K562 (cell line): ENCODE measurements at regions not wholly inside any gene's neighbourhood (a gene's known extent, or its start where the extent isn't known, plus 50 kb on each side); places are given as distances from the start of the nearest gene placed in this dataset.

Experiments used
- ATAC-seq: fragments of 200-7000 bp; cut with Tn5 transposase; 3 replicates; pipeline ENCODE4 v1.9.1; 2020; ENCODE audit warnings: moderate library complexity
- BruUV-seq: library from RNA; stranded (reverse); fragments of 400-500 nt; replicated peaks from 2 replicates; lab custom pipeline; 2021; lab: Mats Ljungman, UMichigan
- CTCF ChIA-PET: fragments of 300-600 bp; formaldehyde crosslinking; extraction: SDS; loops from one replicate; lab custom pipeline; 2021; ENCODE audit warnings: low intra/inter-chr PET ratio; lab: Yijun Ruan, JAX
- POLR2A ChIA-PET: fragments of 300-600, 350-650 bp; sonication (Branson Sonifier 250); formaldehyde crosslinking; extraction: SDS; loops from one replicate; lab custom pipeline; 2021; ENCODE audit warnings: antibody characterized with exemption, inconsistent platforms; lab: Yijun Ruan, JAX
- DNase-seq, 4 experiments: peaks; one replicate each; pipeline versions ENCODE4 v3.0.0 to v3.0.0-alpha.2; 2011 to 2018; ENCODE audit warnings: low spot score in 3 of 4, mixed read lengths in 3 of 4; ENCODE audit errors: extremely low read depth in 1 of 4
- FAIRE-seq: peaks from 2 replicates; lab custom pipeline; 2011; peaks lifted over from hg19 to GRCh38; lab: Jason Lieb, UNC
- H2AFZ ChIP-seq: 2 replicates; pipeline ENCODE4 v1.6.0; 2011; ENCODE audit warnings: low read depth, low read length, control low read depth, inconsistent platforms
- H3K27ac ChIP-seq: fragments of 200-600 bp; 3 replicates; pipeline ENCODE4 v1.8.0; 2011; ENCODE audit warnings: low read depth, mild to moderate bottlenecking, control low read depth, inconsistent platforms, low read length, moderate library complexity, mixed read lengths; ENCODE audit errors: extremely low read depth
- H3K27me3 ChIP-seq, 2 experiments: fragments of 300-600 bp in 1 of 2; 2 replicates in 1 of 2; 3 replicates in 1 of 2; pipeline versions ENCODE4 v1.6.0 to v1.8.0; 2011; ENCODE audit warnings: inconsistent platforms in 2 of 2, low read length in 2 of 2, mild to moderate bottlenecking in 1 of 2, mixed read lengths in 1 of 2, moderate library complexity in 1 of 2; ENCODE audit not compliant: control insufficient read depth in 2 of 2, insufficient read depth in 2 of 2
- H3K36me3 ChIP-seq: fragments of 300-600 bp; 3 replicates; pipeline ENCODE4 v1.8.0; 2011; ENCODE audit warnings: mild to moderate bottlenecking, low read length, inconsistent platforms; ENCODE audit not compliant: control insufficient read depth, insufficient read depth
- H3K4me1 ChIP-seq, 2 experiments: fragments of 200-600 bp in 1 of 2; replicated peaks in 1 of 2; 2 replicates in 1 of 2; 3 replicates in 1 of 2; pipeline versions ENCODE4 v1.5.1 to v1.8.0; 2011; ENCODE audit warnings: inconsistent platforms in 2 of 2, low read length in 2 of 2, mild to moderate bottlenecking in 1 of 2, mixed read lengths in 1 of 2, moderate library complexity in 1 of 2; ENCODE audit not compliant: control insufficient read depth in 2 of 2, insufficient read depth in 2 of 2
- H3K4me2 ChIP-seq: 2 replicates; pipeline ENCODE4 v1.6.1; 2011; ENCODE audit warnings: low read length, control low read depth, inconsistent platforms, mixed read lengths; ENCODE audit not compliant: insufficient read depth
- H3K4me3 ChIP-seq: fragments of 200-600 bp; sonication (generic), shearing (Covaris generic); 2 replicates; pipeline ENCODE4 v1.5.1; 2016; ENCODE audit warnings: control low read depth, inconsistent platforms
- H3K79me2 ChIP-seq: fragments of 200-600 bp; 3 replicates; pipeline ENCODE4 v1.8.0; 2011; ENCODE audit warnings: low read length, inconsistent platforms; ENCODE audit not compliant: control insufficient read depth, insufficient read depth
- H3K9ac ChIP-seq, 2 experiments: 2 replicates each; pipeline versions ENCODE4 v1.6.0 to v1.6.1; 2011; ENCODE audit warnings: low read depth in 2 of 2, low read length in 2 of 2, control low read depth in 1 of 2, inconsistent platforms in 1 of 2, mild to moderate bottlenecking in 1 of 2, mixed read lengths in 1 of 2; ENCODE audit not compliant: insufficient read depth in 1 of 2
- H3K9me1 ChIP-seq: one replicate; pipeline ENCODE4 v1.6.0; 2011; ENCODE audit warnings: inconsistent platforms, mild to moderate bottlenecking, low read length, moderate library complexity; ENCODE audit not compliant: control insufficient read depth, insufficient read depth
- H3K9me3 ChIP-seq: replicated peaks from 2 replicates; pipeline ENCODE4 v1.5.1; 2011; ENCODE audit warnings: low read depth, low read length, inconsistent platforms; ENCODE audit not compliant: control insufficient read depth, insufficient read depth
- H4K20me1 ChIP-seq: replicated peaks from 2 replicates; pipeline ENCODE4 v1.6.1; 2011; ENCODE audit warnings: low read length, inconsistent platforms, mixed read lengths; ENCODE audit not compliant: control insufficient read depth, insufficient read depth
- CREM ChIP-seq: IDR thresholded peaks from 2 replicates; pipeline ENCODE4 v1.6.1; 2014; ENCODE audit warnings: antibody characterized with exemption, low read depth
- DNMT1 ChIP-seq: fragments of 450-650 bp; IDR thresholded peaks from 2 replicates; pipeline ENCODE4 v1.6.1; 2016; ENCODE audit warnings: antibody characterized with exemption, mild to moderate bottlenecking
- RBM25 ChIP-seq: fragments of 200-400 bp; formaldehyde crosslinking; IDR thresholded peaks from 2 replicates; pipeline ENCODE4 v1.6.1; 2018; ENCODE audit warnings: low read length, low read depth, moderate library complexity; ENCODE audit not compliant: severe bottlenecking
- SREBF1 ChIP-seq: fragments of 150-350 bp; IDR thresholded peaks from 2 replicates; pipeline ENCODE4 v1.6.1; 2014; ENCODE audit warnings: antibody characterized with exemption, low read depth, low read length, borderline replicate concordance
- ZBTB11 ChIP-seq, 3 experiments: fragments of 200-800 bp in 1 of 3; fragments of 250-450 bp in 1 of 3; fragments of 450-650 bp in 1 of 3; sonication (Bioruptor Pico) in 1 of 3; sonication (Bioruptor generic) in 1 of 3; formaldehyde crosslinking in 1 of 3; IDR thresholded peaks; 2 replicates each; pipeline versions ENCODE4 v1.6.1 to v1.8.0; 2016 to 2022; ENCODE audit warnings: mild to moderate bottlenecking in 2 of 3, missing genetic modification characterization in 2 of 3, missing compliant biosample characterization in 1 of 3, moderate library complexity in 1 of 3
- ZC3H8 ChIP-seq: fragments of 450-650 bp; IDR thresholded peaks from 2 replicates; pipeline ENCODE4 v1.6.1; 2017
- ZNF57 ChIP-seq: fragments of 450-650 bp; formaldehyde crosslinking; IDR thresholded peaks from 2 replicates; pipeline ENCODE4 v1.4.0; 2020; ENCODE audit warnings: mild to moderate bottlenecking, moderate library complexity
- ZNF609 ChIP-seq: sonication (generic); formaldehyde crosslinking; IDR thresholded peaks from 2 replicates; pipeline ENCODE4 v1.8.1; 2023; ENCODE audit warnings: missing genetic modification reagents, mild to moderate bottlenecking, borderline replicate concordance
- WGBS: fragments of 100-300 bp; shearing (Covaris generic); methylation state at CpG from one replicate; pipeline ENCODE4 v1.1.6; 2016; ENCODE audit warnings: low coverage, mixed read lengths; ENCODE audit not compliant: insufficient coverage; ENCODE audit errors: missing lambda C conversion rate; 5-methylcytosine and 5-hydroxymethylcytosine counted together
- in situ Hi-C: fragments of 300-500 bp; cut with MboI; formaldehyde crosslinking; loops from 4 replicates; pipeline ENCODE4 v1.15.0; 2018; ENCODE audit warnings: inconsistent platforms, mixed read lengths
- intact Hi-C: fragments of 100-400 bp; cut with micrococcal nuclease; formaldehyde crosslinking; loops from 2 replicates; pipeline ENCODE4 v1.14.2; 2022

- Histone ChIP-seq H3K4me3 (no peak overlapping the region), H3K4me1 (no peaks in the 10 kb centered on the region), H3K4me2 (no peak overlapping the region), H3K27me3 (no peaks in the 10 kb centered on the region), H3K79me2 (no peaks in the 10 kb centered on the region), H3K36me3 (no peaks in the 10 kb centered on the region), H4K20me1 (no peaks in the 10 kb centered on the region), H2AFZ (no peak overlapping the region), H3K9me3 (no peaks in the 10 kb centered on the region), H3K27ac (no peak overlapping the region), H3K9ac (no peak overlapping the region), H3K9me1 (no peaks in the 10 kb centered on the region)
- in situ Hi-C loops: no loop called here
- DNase-seq (no peak), FAIRE-seq (no peak), ATAC-seq (no peak)
- WGBS: 0% methylated on average over 3 of the region's 3 CpGs
- ChIA-PET CTCF (no interaction called here), POLR2A (no interaction called here)
- TF ChIP-seq ZC3H8: no peak
- no peak for TF ChIP-seq ZNF57 (CRISPR knock-in tag)
- TF ChIP-seq ZBTB11 (CRISPR knock-in tag; IDR thresholded peaks at IDR 0.05): no peak
- no peak for TF ChIP-seq DNMT1
- no peak for TF ChIP-seq RBM25
- no peak for TF ChIP-seq ZNF609 (CRISPR knock-in tag)
- TF ChIP-seq CREM: no peak
- no peak for TF ChIP-seq SREBF1
- no TSS peak for BruUV-seq
- intact Hi-C loops: no loop called here
These were observed 149.9 kb downstream of the ARSF start for GRCh38 chrX:3191201-3191600.
